H1 (cell line): ENCODE measurements at regions not wholly inside any gene's neighbourhood (a gene's known extent, or its start where the extent isn't known, plus 50 kb on each side); places are given as distances from the start of the nearest gene placed in this dataset.

Experiments used
- CTCF ChIA-PET: fragments of 300-600 bp; sonication (Branson Sonifier 250); formaldehyde crosslinking; loops from one replicate; lab custom pipeline; 2021; ENCODE audit not compliant: partially characterized antibody; lab: Charles Lee
- POLR2A ChIA-PET: fragments of 300-600 bp; sonication (Branson Sonifier 250); formaldehyde crosslinking; loops from one replicate; lab custom pipeline; 2021; ENCODE audit warnings: inconsistent platforms; ENCODE audit not compliant: partially characterized antibody; lab: Charles Lee
- DNase-seq, 2 experiments: peaks; one replicate each; pipeline versions ENCODE4 v3.0.0 to v3.0.0-alpha.2; 2010 to 2022; ENCODE audit warnings: low spot score in 2 of 2, low read depth in 1 of 2, mixed read lengths in 1 of 2
- FAIRE-seq: peaks from 2 replicates; lab custom pipeline; 2011; peaks lifted over from hg19 to GRCh38; lab: Jason Lieb, UNC
- H2AFZ ChIP-seq: 2 replicates; pipeline ENCODE4 v1.8.1; 2012; ENCODE audit warnings: low read length, inconsistent platforms
- H2AK5ac ChIP-seq: 2 replicates; pipeline ENCODE4 v1.6.1; 2013; ENCODE audit warnings: low read depth, low read length
- H2BK120ac ChIP-seq: replicated peaks from 2 replicates; pipeline ENCODE3; 2013; ENCODE audit warnings: low read depth, low read length, inconsistent platforms
- H2BK12ac ChIP-seq: 2 replicates; pipeline ENCODE4 v1.6.1; 2013; ENCODE audit warnings: low read depth, low read length
- H2BK15ac ChIP-seq: 2 replicates; pipeline ENCODE4 v1.6.1; 2013; ENCODE audit warnings: low read length
- H2BK20ac ChIP-seq: 2 replicates; pipeline ENCODE4 v1.6.1; 2013; ENCODE audit warnings: low read length
- H2BK5ac ChIP-seq: 2 replicates; pipeline ENCODE4 v1.6.1; 2013; ENCODE audit warnings: low read depth, low read length
- H3K14ac ChIP-seq: 2 replicates; pipeline ENCODE4 v1.6.1; 2013; ENCODE audit warnings: inconsistent platforms; ENCODE audit not compliant: insufficient read length
- H3K18ac ChIP-seq: 2 replicates; pipeline ENCODE4 v1.6.1; 2013; ENCODE audit warnings: low read length; ENCODE audit errors: extremely low read depth
- H3K23ac ChIP-seq: 2 replicates; pipeline ENCODE4 v1.6.1; 2013; ENCODE audit warnings: inconsistent platforms; ENCODE audit not compliant: insufficient read length
- H3K23me2 ChIP-seq: 2 replicates; pipeline ENCODE4 v1.6.1; 2013; ENCODE audit warnings: low read depth, low read length
- H3K27ac ChIP-seq: 2 replicates; pipeline ENCODE4 v1.6.1; 2011; ENCODE audit warnings: low read depth, low read length, inconsistent platforms
- H3K27me3 ChIP-seq, 4 experiments: replicated peaks in 1 of 4; 1 replicate in 1 of 4; 2 replicates in 3 of 4; pipeline versions ENCODE4 v1.6.1 to v1.8.1; 2011 to 2013; ENCODE audit warnings: low read length in 3 of 4, mild to moderate bottlenecking in 3 of 4, inconsistent platforms in 2 of 4, mixed read lengths in 2 of 4, moderate library complexity in 1 of 4; ENCODE audit not compliant: control insufficient read depth in 3 of 4, insufficient read depth in 3 of 4; ENCODE audit errors: extremely low read depth in 1 of 4
- H3K36me3 ChIP-seq, 4 experiments: 2 replicates each; pipeline versions ENCODE4 v1.6.1 to v1.8.1; 2011 to 2013; ENCODE audit warnings: mild to moderate bottlenecking in 4 of 4, low read length in 3 of 4, moderate library complexity in 2 of 4, control low read depth in 1 of 4, inconsistent platforms in 1 of 4; ENCODE audit not compliant: insufficient read depth in 4 of 4, control insufficient read depth in 2 of 4
- H3K4ac ChIP-seq: replicated peaks from 2 replicates; pipeline ENCODE3; 2013; ENCODE audit warnings: low read length, low read depth, mixed read lengths, inconsistent platforms; ENCODE audit not compliant: insufficient read length
- H3K4me1 ChIP-seq, 4 experiments: replicated peaks in 1 of 4; 1 replicate in 1 of 4; 2 replicates in 3 of 4; pipeline versions ENCODE4 v1.6.1 to v1.8.1; 2011 to 2013; ENCODE audit warnings: low read length in 3 of 4, inconsistent platforms in 2 of 4, mixed read lengths in 1 of 4; ENCODE audit not compliant: insufficient read depth in 4 of 4, control insufficient read depth in 3 of 4
- H3K4me2 ChIP-seq, 2 experiments: 2 replicates each; pipeline versions ENCODE4 v1.6.1 to v1.8.1; 2011 to 2013; ENCODE audit warnings: low read depth in 2 of 2, low read length in 2 of 2, control low read depth in 1 of 2, inconsistent platforms in 1 of 2, mild to moderate bottlenecking in 1 of 2; ENCODE audit not compliant: insufficient read depth in 1 of 2
- H3K4me3 ChIP-seq, 4 experiments: fragments of 200-600, 300-600 bp in 1 of 4; sonication (generic), shearing (Covaris generic), sonication (Bioruptor Twin) in 1 of 4; 2 replicates each; pipeline versions ENCODE4 v1.5.1 to v1.8.1; 2011 to 2016; ENCODE audit warnings: low read length in 4 of 4, low read depth in 3 of 4, control low read depth in 2 of 4, inconsistent platforms in 2 of 4, mild to moderate bottlenecking in 2 of 4, mixed read lengths in 1 of 4, moderate library complexity in 1 of 4; ENCODE audit not compliant: insufficient read depth in 2 of 4; ENCODE audit errors: extremely low read depth in 1 of 4
- H3K56ac ChIP-seq: replicated peaks from 2 replicates; pipeline ENCODE3; 2013; ENCODE audit warnings: low read depth, mild to moderate bottlenecking, mixed read lengths, low read length, inconsistent platforms; ENCODE audit not compliant: insufficient read length
- H3K79me1 ChIP-seq: 2 replicates; pipeline ENCODE4 v1.6.1; 2013; ENCODE audit warnings: low read depth, low read length, control low read depth
- H3K79me2 ChIP-seq, 2 experiments: 2 replicates each; pipeline versions ENCODE4 v1.6.1 to v1.8.1; 2012 to 2013; ENCODE audit warnings: low read length in 2 of 2, mild to moderate bottlenecking in 2 of 2, inconsistent platforms in 1 of 2; ENCODE audit not compliant: insufficient read depth in 2 of 2, control insufficient read depth in 1 of 2
- H3K9ac ChIP-seq, 4 experiments: replicated peaks in 1 of 4; 1 replicate in 1 of 4; 2 replicates in 3 of 4; pipeline versions ENCODE4 v1.6.1 to v1.8.1; 2011 to 2013; ENCODE audit warnings: low read depth in 3 of 4, low read length in 3 of 4, control low read depth in 2 of 4, mild to moderate bottlenecking in 2 of 4, moderate library complexity in 2 of 4, inconsistent platforms in 1 of 4; ENCODE audit errors: extremely low read depth in 1 of 4
- H3K9me3 ChIP-seq, 2 experiments: 2 replicates each; pipeline versions ENCODE4 v1.6.1 to v1.8.1; 2012 to 2013; ENCODE audit warnings: mild to moderate bottlenecking in 2 of 2, moderate library complexity in 2 of 2, control low read depth in 1 of 2, inconsistent platforms in 1 of 2, low read depth in 1 of 2, low read length in 1 of 2, mixed read lengths in 1 of 2; ENCODE audit not compliant: insufficient read depth in 2 of 2
- H4K20me1 ChIP-seq, 2 experiments: replicated peaks in 1 of 2; 2 replicates each; pipeline versions ENCODE3 to v1.8.1; 2011 to 2013; ENCODE audit warnings: inconsistent platforms in 2 of 2, low read length in 2 of 2, mild to moderate bottlenecking in 1 of 2; ENCODE audit not compliant: insufficient read depth in 2 of 2, control insufficient read depth in 1 of 2
- H4K5ac ChIP-seq: 2 replicates; pipeline ENCODE4 v1.6.1; 2013; ENCODE audit warnings: low read length, low read depth, mixed read lengths, inconsistent platforms; ENCODE audit not compliant: insufficient read length
- H4K8ac ChIP-seq: 2 replicates; pipeline ENCODE4 v1.8.0; 2013; ENCODE audit warnings: mild to moderate bottlenecking, moderate library complexity, low read length, inconsistent platforms; ENCODE audit not compliant: insufficient read depth; ENCODE audit errors: extremely low read depth
- H4K91ac ChIP-seq: replicated peaks from 2 replicates; pipeline ENCODE3; 2013; ENCODE audit warnings: low read length, mixed read lengths, inconsistent platforms; ENCODE audit not compliant: insufficient read length
- BCL11A ChIP-seq, 2 experiments: IDR thresholded peaks; one replicate each; pipeline ENCODE4 v1.6.1; 2011; ENCODE audit warnings: low read depth in 2 of 2, low read length in 2 of 2, mild to moderate bottlenecking in 2 of 2
- BRCA1 ChIP-seq: IDR thresholded peaks from 2 replicates; pipeline ENCODE4 v1.6.1; 2012; ENCODE audit warnings: low read depth, low read length, improper control_type of control experiment
- CBX8 ChIP-seq: fragments of 300-800, 300-1000 bp; sonication (generic); IDR thresholded peaks from 2 replicates; pipeline ENCODE4 v1.7.1; 2016; ENCODE audit warnings: low read depth, low read length, borderline replicate concordance
- CHD2 ChIP-seq: IDR thresholded peaks from 2 replicates; pipeline ENCODE4 v1.6.1; 2012; ENCODE audit warnings: low read length, improper control_type of control experiment
- JUND ChIP-seq: IDR thresholded peaks from 2 replicates; pipeline ENCODE4 v1.6.1; 2011; ENCODE audit warnings: mild to moderate bottlenecking, improper control_type of control experiment, low read length
- KDM4A ChIP-seq: IDR thresholded peaks from one replicate; pipeline ENCODE4 v1.7.1; 2012; ENCODE audit warnings: low read depth, mild to moderate bottlenecking, moderate library complexity, low read length, inconsistent platforms; ENCODE audit not compliant: severe bottlenecking
- MAFK ChIP-seq: IDR thresholded peaks from 2 replicates; pipeline ENCODE4 v1.6.1; 2012; ENCODE audit warnings: low read depth, mild to moderate bottlenecking, improper control_type of control experiment, low read length
- RFX5 ChIP-seq: IDR thresholded peaks from 2 replicates; pipeline ENCODE4 v1.6.1; 2011; ENCODE audit warnings: low read depth, low read length, improper control_type of control experiment, borderline replicate concordance
- RNF2 ChIP-seq: fragments of 200-900, 300-1000 bp; sonication (generic); IDR thresholded peaks from 2 replicates; pipeline ENCODE4 v1.7.1; 2016; ENCODE audit warnings: borderline replicate concordance, low read depth, mild to moderate bottlenecking, antibody characterized with exemption, low read length; ENCODE audit not compliant: poor library complexity, severe bottlenecking; ENCODE audit errors: missing control alignments
- SIX5 ChIP-seq: IDR thresholded peaks from 2 replicates; pipeline ENCODE4 v1.6.1; 2011; ENCODE audit warnings: mild to moderate bottlenecking, low read depth, low read length
- TEAD4 ChIP-seq: IDR thresholded peaks from 2 replicates; pipeline ENCODE4 v1.6.1; 2012; ENCODE audit warnings: low read depth, low read length, inconsistent platforms, mixed read lengths
- YY1 ChIP-seq: IDR thresholded peaks from 2 replicates; pipeline ENCODE4 v1.6.1; 2011; ENCODE audit warnings: low read depth, mild to moderate bottlenecking, low read length
- ZNF274 ChIP-seq: IDR thresholded peaks from 2 replicates; pipeline ENCODE4 v1.7.0; 2012; ENCODE audit warnings: low read length, borderline replicate concordance; ENCODE audit errors: extremely low read depth
- WGBS, 2 experiments: shearing (Covaris generic) in 1 of 2; methylation state at CpG; one replicate each; pipeline versions ENCODE4 v1.1.6 to v1.1.7; 2013 to 2015; ENCODE audit warnings: low lambda C conversion rate in 2 of 2, mixed read lengths in 2 of 2, inconsistent platforms in 1 of 2, low coverage in 1 of 2, missing lambda C conversion rate in 1 of 2; ENCODE audit not compliant: insufficient replicate concordance in 2 of 2, insufficient coverage in 1 of 2, insufficient read length in 1 of 2; ENCODE audit errors: extremely low coverage in 1 of 2, missing lambda C conversion rate in 1 of 2; 5-methylcytosine and 5-hydroxymethylcytosine counted together

DNA sequence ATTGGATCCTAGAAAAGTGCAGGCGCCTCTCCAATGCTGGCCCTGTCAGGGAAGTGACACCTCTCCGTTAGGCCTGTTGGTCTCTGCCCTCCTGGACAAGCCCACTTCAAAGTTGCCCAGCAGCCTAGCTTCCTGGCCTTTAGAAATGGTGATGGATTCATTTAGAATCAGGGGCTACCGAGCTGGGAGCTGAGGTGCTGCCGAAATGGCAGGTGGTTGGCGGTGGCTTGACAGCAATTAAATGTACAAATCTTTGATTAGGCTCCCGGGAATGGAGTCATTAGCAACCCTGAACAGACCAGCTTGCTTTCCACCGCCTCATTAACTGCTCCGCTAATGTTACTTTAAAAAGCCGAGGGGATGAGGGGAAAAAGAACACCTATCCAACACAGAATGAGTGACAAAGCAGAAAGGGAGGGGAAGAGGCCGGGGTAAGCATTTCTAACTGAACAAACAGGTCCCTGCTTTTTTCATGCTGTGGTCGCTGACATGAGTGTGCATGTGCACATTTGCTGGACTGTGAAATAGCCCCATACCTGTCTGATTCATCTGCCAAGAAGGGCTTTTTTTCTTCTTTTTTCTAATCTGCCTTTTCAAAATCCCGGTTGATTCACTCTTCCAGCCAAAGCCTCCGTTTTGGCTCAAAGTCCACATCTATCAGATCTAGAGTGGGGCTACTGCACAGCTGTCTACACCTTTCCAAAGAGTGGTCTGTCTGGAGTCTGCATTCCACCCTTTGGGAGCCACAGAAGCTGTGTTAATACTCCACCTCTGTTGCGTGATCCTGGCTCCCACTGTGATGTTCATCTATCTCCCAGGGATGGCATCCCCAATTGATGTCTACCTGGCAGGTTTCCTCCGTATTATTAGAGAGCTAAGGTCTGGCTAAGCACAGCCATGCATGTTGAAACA lies 431.9 kb downstream of the COG6 start:
- H2BK5ac ChIP-seq = no peak overlapping the region
- peaks cover 0 to 10% (median 4%) of the 10 kb centered on the region in 4 experiments; a peak in 5 of 7 replicates for H3K4me1 ChIP-seq
- no peak overlapping the region for H3K56ac ChIP-seq
- H2BK12ac ChIP-seq = no peak overlapping the region
- H2BK15ac ChIP-seq = no peak overlapping the region
- H2AFZ ChIP-seq = peak overlapping the region; percentile 37; the same call in 1 of the 2 replicates
- no peak for DNase-seq
- no peak overlapping the region for H3K14ac ChIP-seq
- no peak overlapping the region for H4K91ac ChIP-seq
- H3K9ac ChIP-seq = no peak overlapping the region
- no peak overlapping the region for H4K5ac ChIP-seq
- H2AK5ac ChIP-seq = no peak overlapping the region
- WGBS, 2 experiments = 73% methylated on average over 15 of the region's 15 CpGs; no CpG with 5 or more reads in 1 of the 2 experiments
- H3K23me2 ChIP-seq = peaks cover 2% of the 10 kb centered on the region; the same call in 1 of the 2 replicates
- H3K18ac ChIP-seq = 0 out of 2 replicates have a peak overlapping the region, but pooled peaks have one; percentile 4
- ChIA-PET POLR2A (no interaction called here), CTCF (interaction anchor here (0.7 to 5.0 kb wide), 3 partner anchors 19 to 597 kb away, joined by 3 to 27 read pairs (median 4); no protein-coding TSS in a partner anchor)
- no peaks in the 10 kb centered on the region for H3K79me1 ChIP-seq
- H3K4ac ChIP-seq = no peak overlapping the region
- H3K4me3 ChIP-seq = no peak overlapping the region
- no peaks in the 10 kb centered on the region for H3K79me2 ChIP-seq
- H3K9me3 ChIP-seq = no peaks in the 10 kb centered on the region
- no peaks in the 10 kb centered on the region for H4K20me1 ChIP-seq
- no peak overlapping the region for H3K27ac ChIP-seq
- no peak overlapping the region for H3K23ac ChIP-seq
- no peak overlapping the region for H4K8ac ChIP-seq
- no peaks in the 10 kb centered on the region for H3K36me3 ChIP-seq
- no peaks in the 10 kb centered on the region for H3K27me3 ChIP-seq
- FAIRE-seq = no peak
- H2BK120ac ChIP-seq = no peak overlapping the region
- H3K4me2 ChIP-seq = no peak overlapping the region; a peak in 1 of 4 replicates
- no peak overlapping the region for H2BK20ac ChIP-seq
- TF ChIP-seq ZNF274 (no peak), RFX5 (no peak), CHD2 (no peak), KDM4A (no peak), CBX8 (no peak), MAFK (no peak), RNF2 (no peak), JUND (no peak), TEAD4 (no peak), BCL11A (IDR thresholded peaks at IDR 0.05; ENCODE audit: low read depth in 2 of 2, low read length in 2 of 2) (no peak), BRCA1 (no peak), YY1 (no peak), SIX5 (no peak)
